ENCODE measurements at regions not wholly inside any gene's neighbourhood (a gene's known extent, or its start where the extent isn't known, plus 50 kb on each side); places are given as distances from the start of the nearest gene placed in this dataset.

- Histone ChIP-seq H3K27ac (no peak overlapping the region), H2AFZ (ENCODE audit: low read depth) (no peak overlapping the region), H3K4me2 (no peak overlapping the region), H3K79me2 (ENCODE audit: insufficient read depth, low read depth) (no peaks in the 10 kb centered on the region), H3K9ac (no peak overlapping the region), H3K4me1 (ENCODE audit: low read depth, poor library complexity, severe bottlenecking) (no peaks in the 10 kb centered on the region), H3K27me3 (ENCODE audit: insufficient read depth, low read depth) (no peaks in the 10 kb centered on the region), H4K20me1 (ENCODE audit: insufficient read depth) (no peaks in the 10 kb centered on the region), H3K4me3 (IDR thresholded peaks at IDR 0.05; ENCODE audit: insufficient read depth, low read depth, low read length) (no peak overlapping the region), H3K36me3 (ENCODE audit: insufficient read depth) (no peaks in the 10 kb centered on the region)
- TF ChIP-seq CTCF (conservative IDR thresholded peaks at IDR 0.05; ENCODE audit: low read depth, low read length), result no peak
Observed at GRCh38 chr13:34255711-34256110, 437.8 kb downstream of the RFC3 start.

GRCh38 chr13:34256236-34256635 lies 438.3 kb downstream of the RFC3 start:
- Histone ChIP-seq H4K20me1 (ENCODE audit: insufficient read depth) (no peaks in the 10 kb centered on the region), H3K4me3 (IDR thresholded peaks at IDR 0.05; ENCODE audit: insufficient read depth, low read depth, low read length) (no peak overlapping the region), H3K4me2 (no peak overlapping the region), H3K9ac (no peak overlapping the region), H2AFZ (ENCODE audit: low read depth) (no peak overlapping the region), H3K4me1 (ENCODE audit: low read depth, poor library complexity, severe bottlenecking) (no peaks in the 10 kb centered on the region), H3K79me2 (ENCODE audit: insufficient read depth, low read depth) (no peaks in the 10 kb centered on the region), H3K27me3 (ENCODE audit: insufficient read depth, low read depth) (no peaks in the 10 kb centered on the region), H3K27ac (no peak overlapping the region), H3K36me3 (ENCODE audit: insufficient read depth) (no peaks in the 10 kb centered on the region)
- TF ChIP-seq CTCF (conservative IDR thresholded peaks at IDR 0.05; ENCODE audit: low read depth, low read length), result no peak

GRCh38 chr13:34257966-34258365 lies 440.0 kb downstream of the RFC3 start:
- Histone ChIP-seq H3K27me3 (ENCODE audit: insufficient read depth, low read depth) (no peaks in the 10 kb centered on the region), H3K9ac (no peak overlapping the region), H2AFZ (ENCODE audit: low read depth) (no peak overlapping the region), H3K27ac (no peak overlapping the region), H3K4me3 (IDR thresholded peaks at IDR 0.05; ENCODE audit: insufficient read depth, low read depth, low read length) (no peak overlapping the region), H3K79me2 (ENCODE audit: insufficient read depth, low read depth) (no peaks in the 10 kb centered on the region), H3K4me1 (ENCODE audit: low read depth, poor library complexity, severe bottlenecking) (no peaks in the 10 kb centered on the region), H4K20me1 (ENCODE audit: insufficient read depth) (no peaks in the 10 kb centered on the region), H3K36me3 (ENCODE audit: insufficient read depth) (no peaks in the 10 kb centered on the region), H3K4me2 (no peak overlapping the region)
- no peak for TF ChIP-seq CTCF (conservative IDR thresholded peaks at IDR 0.05; ENCODE audit: low read depth, low read length)

- Histone ChIP-seq H3K9ac (no peak overlapping the region), H3K4me1 (ENCODE audit: low read depth, poor library complexity, severe bottlenecking) (no peaks in the 10 kb centered on the region), H3K36me3 (ENCODE audit: insufficient read depth) (no peaks in the 10 kb centered on the region), H3K27me3 (ENCODE audit: insufficient read depth, low read depth) (no peaks in the 10 kb centered on the region), H3K4me2 (no peak overlapping the region), H3K4me3 (IDR thresholded peaks at IDR 0.05; ENCODE audit: insufficient read depth, low read depth, low read length) (no peak overlapping the region), H3K27ac (no peak overlapping the region), H2AFZ (ENCODE audit: low read depth) (no peak overlapping the region), H4K20me1 (ENCODE audit: insufficient read depth) (no peaks in the 10 kb centered on the region), H3K79me2 (ENCODE audit: insufficient read depth, low read depth) (no peaks in the 10 kb centered on the region)
- no peak for TF ChIP-seq CTCF (conservative IDR thresholded peaks at IDR 0.05; ENCODE audit: low read depth, low read length)
Observed at GRCh38 chr13:34258646-34259386, 440.9 kb downstream of the RFC3 start.

Data from KMS-11 (cell line).